ENCODE measurements at regions not wholly inside any gene's neighbourhood (a gene's known extent, or its start where the extent isn't known, plus 50 kb on each side); places are given as distances from the start of the nearest gene placed in this dataset.

DNA sequence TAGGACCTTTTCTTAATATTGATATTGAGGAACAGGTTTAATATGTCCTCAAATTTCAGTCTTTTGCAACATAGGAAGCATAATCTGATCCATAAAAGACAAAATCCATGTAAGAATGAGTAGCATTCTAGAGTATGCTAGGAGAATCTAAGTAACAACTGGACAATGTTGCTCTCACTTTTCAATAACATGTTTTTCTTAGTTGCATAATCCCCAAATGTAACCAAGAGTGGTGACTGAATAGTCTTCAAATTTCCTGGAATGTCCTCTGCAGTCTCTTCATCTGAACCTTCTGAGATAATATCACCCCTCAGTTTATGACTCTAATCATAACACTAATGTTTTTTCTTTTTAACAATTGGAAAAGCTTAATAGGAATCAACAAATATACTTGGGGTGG, 110.0 kb upstream of the ZEB2 start:
- Histone ChIP-seq H3K4me1 (ENCODE audit: control insufficient read depth, extremely low read depth, insufficient read depth, low read length) (no peaks in the 10 kb centered on the region), H3K9me3 (ENCODE audit: control insufficient read depth, insufficient read depth, low read depth, low read length) (no peaks in the 10 kb centered on the region), H3K4me3 (replicated peaks in 1 of 4; ENCODE audit: control extremely low read depth in 1 of 4, insufficient read depth in 1 of 4, low read depth in 3 of 4, low read length in 4 of 4) (no peak overlapping the region), H3K79me2 (ENCODE audit: control insufficient read depth, insufficient read depth, low read length) (no peaks in the 10 kb centered on the region), H3K36me3 (ENCODE audit: control insufficient read depth, insufficient read depth, low read length) (no peaks in the 10 kb centered on the region), H3K9ac (ENCODE audit: insufficient read depth, low read length) (no peak overlapping the region), H3K27ac (ENCODE audit: insufficient read depth, low read length) (no peak overlapping the region), H4K20me1 (ENCODE audit: control insufficient read depth, extremely low read depth, insufficient read depth, low read length) (no peaks in the 10 kb centered on the region), H3K27me3 (ENCODE audit: control insufficient read depth, insufficient read depth, low read length) (no peaks in the 10 kb centered on the region), H3K4me2 (ENCODE audit: extremely low read depth, insufficient read depth, low read length) (no peak overlapping the region), H2AFZ (ENCODE audit: low read length) (no peak overlapping the region)
- TF ChIP-seq, protein P1, sequence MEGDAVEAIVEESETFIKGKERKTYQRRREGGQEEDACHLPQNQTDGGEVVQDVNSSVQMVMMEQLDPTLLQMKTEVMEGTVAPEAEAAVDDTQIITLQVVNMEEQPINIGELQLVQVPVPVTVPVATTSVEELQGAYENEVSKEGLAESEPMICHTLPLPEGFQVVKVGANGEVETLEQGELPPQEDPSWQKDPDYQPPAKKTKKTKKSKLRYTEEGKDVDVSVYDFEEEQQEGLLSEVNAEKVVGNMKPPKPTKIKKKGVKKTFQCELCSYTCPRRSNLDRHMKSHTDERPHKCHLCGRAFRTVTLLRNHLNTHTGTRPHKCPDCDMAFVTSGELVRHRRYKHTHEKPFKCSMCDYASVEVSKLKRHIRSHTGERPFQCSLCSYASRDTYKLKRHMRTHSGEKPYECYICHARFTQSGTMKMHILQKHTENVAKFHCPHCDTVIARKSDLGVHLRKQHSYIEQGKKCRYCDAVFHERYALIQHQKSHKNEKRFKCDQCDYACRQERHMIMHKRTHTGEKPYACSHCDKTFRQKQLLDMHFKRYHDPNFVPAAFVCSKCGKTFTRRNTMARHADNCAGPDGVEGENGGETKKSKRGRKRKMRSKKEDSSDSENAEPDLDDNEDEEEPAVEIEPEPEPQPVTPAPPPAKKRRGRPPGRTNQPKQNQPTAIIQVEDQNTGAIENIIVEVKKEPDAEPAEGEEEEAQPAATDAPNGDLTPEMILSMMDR (conservative IDR thresholded peaks at IDR 0.05 in 1 of 2, IDR thresholded peaks at IDR 0.05 in 1 of 2; ENCODE audit: low read depth in 1 of 2, low read length in 2 of 2), result no peak
- TF ChIP-seq EZH2 (IDR thresholded peaks at IDR 0.05; ENCODE audit: low read length, missing control alignments), result no peak
- DNase-seq (ENCODE audit: low read depth in 2 of 2), result peak in 1 of 2 donors; percentile 18

DNA sequence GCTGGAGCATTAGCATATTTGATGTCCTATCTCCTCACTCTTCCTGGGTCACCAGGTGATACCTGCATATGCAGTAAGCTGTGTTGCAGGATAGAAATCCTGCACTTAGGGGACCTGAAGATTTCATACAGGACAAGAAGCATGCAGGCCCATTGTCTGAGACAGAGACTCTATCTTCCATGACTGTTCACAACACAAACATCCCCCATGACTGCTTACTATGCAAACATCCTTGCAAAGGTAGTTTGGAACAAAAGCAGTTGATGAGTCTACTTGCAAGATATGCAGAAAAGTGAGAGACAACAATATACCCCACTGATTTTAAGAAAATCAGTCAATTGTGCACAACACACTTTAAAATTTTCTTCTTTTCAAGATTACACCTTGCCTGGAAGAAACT, 108.6 kb upstream of the ZEB2 start:
- Histone ChIP-seq H3K4me3 (replicated peaks in 1 of 4; ENCODE audit: control extremely low read depth in 1 of 4, insufficient read depth in 1 of 4, low read depth in 3 of 4, low read length in 4 of 4) (no peak overlapping the region), H3K27me3 (ENCODE audit: control insufficient read depth, insufficient read depth, low read length) (no peaks in the 10 kb centered on the region), H3K4me1 (ENCODE audit: control insufficient read depth, extremely low read depth, insufficient read depth, low read length) (no peaks in the 10 kb centered on the region), H3K27ac (ENCODE audit: insufficient read depth, low read length) (no peak overlapping the region), H3K36me3 (ENCODE audit: control insufficient read depth, insufficient read depth, low read length) (no peaks in the 10 kb centered on the region), H4K20me1 (ENCODE audit: control insufficient read depth, extremely low read depth, insufficient read depth, low read length) (no peaks in the 10 kb centered on the region), H3K79me2 (ENCODE audit: control insufficient read depth, insufficient read depth, low read length) (no peaks in the 10 kb centered on the region), H3K9me3 (ENCODE audit: control insufficient read depth, insufficient read depth, low read depth, low read length) (no peaks in the 10 kb centered on the region), H2AFZ (ENCODE audit: low read length) (no peak overlapping the region), H3K4me2 (ENCODE audit: extremely low read depth, insufficient read depth, low read length) (no peak overlapping the region), H3K9ac (ENCODE audit: insufficient read depth, low read length) (no peak overlapping the region)
- no peak for TF ChIP-seq EZH2 (IDR thresholded peaks at IDR 0.05; ENCODE audit: low read length, missing control alignments)
- TF ChIP-seq, protein P1 (conservative IDR thresholded peaks at IDR 0.05 in 1 of 2, IDR thresholded peaks at IDR 0.05 in 1 of 2; ENCODE audit: low read depth in 1 of 2, low read length in 2 of 2), result no peak
- no peak for DNase-seq (ENCODE audit: low read depth in 2 of 2)

DNA sequence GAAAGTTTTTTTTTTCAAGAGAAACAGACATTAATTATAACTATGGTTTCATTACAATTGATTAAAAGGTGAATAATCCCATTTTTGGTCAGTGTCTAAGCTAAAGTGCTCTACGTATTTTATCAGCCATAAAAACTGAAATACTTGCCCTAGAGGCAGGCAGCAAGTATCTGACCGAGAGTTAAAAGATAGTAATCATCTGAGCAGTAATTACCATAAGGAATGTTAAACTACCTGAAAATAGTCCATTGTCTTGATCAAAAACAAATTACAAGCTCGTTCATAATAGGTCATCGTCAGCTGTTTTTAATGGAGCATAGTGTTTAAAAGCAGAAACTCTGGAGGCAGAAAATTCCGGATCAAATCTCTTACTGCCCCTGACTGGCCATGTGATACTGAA, 105.7 kb upstream of the ZEB2 start:
- no peak overlapping the region for H3K9ac ChIP-seq (ENCODE audit: insufficient read depth, low read length)
- no peaks in the 10 kb centered on the region for H3K9me3 ChIP-seq (ENCODE audit: control insufficient read depth, insufficient read depth, low read depth, low read length)
- H3K4me1 ChIP-seq (ENCODE audit: control insufficient read depth, extremely low read depth, insufficient read depth, low read length), result no peaks in the 10 kb centered on the region
- H3K27ac ChIP-seq (ENCODE audit: insufficient read depth, low read length), result no peak overlapping the region
- H3K4me2 ChIP-seq (ENCODE audit: extremely low read depth, insufficient read depth, low read length), result no peak overlapping the region
- no peak overlapping the region for H2AFZ ChIP-seq (ENCODE audit: low read length)
- no peak for TF ChIP-seq EZH2 (IDR thresholded peaks at IDR 0.05; ENCODE audit: low read length, missing control alignments)
- TF ChIP-seq, protein P1 (conservative IDR thresholded peaks at IDR 0.05 in 1 of 2, IDR thresholded peaks at IDR 0.05 in 1 of 2; ENCODE audit: low read depth in 1 of 2, low read length in 2 of 2), result no peak
- no peaks in the 10 kb centered on the region for H4K20me1 ChIP-seq (ENCODE audit: control insufficient read depth, extremely low read depth, insufficient read depth, low read length)
- no peak for DNase-seq (ENCODE audit: low read depth in 2 of 2)
- no peaks in the 10 kb centered on the region for H3K79me2 ChIP-seq (ENCODE audit: control insufficient read depth, insufficient read depth, low read length)
- H3K36me3 ChIP-seq (ENCODE audit: control insufficient read depth, insufficient read depth, low read length), result no peaks in the 10 kb centered on the region
- no peaks in the 10 kb centered on the region for H3K27me3 ChIP-seq (ENCODE audit: control insufficient read depth, insufficient read depth, low read length)
- no peak overlapping the region for H3K4me3 ChIP-seq (replicated peaks in 1 of 4; ENCODE audit: control extremely low read depth in 1 of 4, insufficient read depth in 1 of 4, low read depth in 3 of 4, low read length in 4 of 4)

Data from fibroblast of lung (primary cell).